IPS-18a (cell line): ENCODE measurements at regions not wholly inside any gene's neighbourhood (a gene's known extent, or its start where the extent isn't known, plus 50 kb on each side); places are given as distances from the start of the nearest gene placed in this dataset.
"Not testable (repeated sequence)": the region's sequence is repeated elsewhere in the genome, so short reads cannot be mapped to it uniquely, and the experiment has no call there.

Source experiments
- H3K27ac ChIP-seq: one replicate; pipeline ENCODE4 v1.5.1; 2013; ENCODE audit warnings: low read length
- H3K27me3 ChIP-seq: one replicate; pipeline ENCODE4 v1.6.1; 2013; ENCODE audit warnings: mild to moderate bottlenecking, low read length; ENCODE audit not compliant: control insufficient read depth, insufficient read depth
- H3K36me3 ChIP-seq: one replicate; pipeline ENCODE4 v1.6.1; 2013; ENCODE audit warnings: low read depth, low read length; ENCODE audit not compliant: control insufficient read depth
- H3K4me1 ChIP-seq: one replicate; pipeline ENCODE4 v1.6.1; 2013; ENCODE audit warnings: low read depth, low read length; ENCODE audit not compliant: control insufficient read depth
- H3K4me3 ChIP-seq: one replicate; pipeline ENCODE4 v1.5.1; 2013; ENCODE audit warnings: low read length
- H3K9ac ChIP-seq: one replicate; pipeline ENCODE4 v1.6.1; 2013; ENCODE audit warnings: mild to moderate bottlenecking, low read length, moderate library complexity
- H3K9me3 ChIP-seq: one replicate; pipeline ENCODE4 v1.6.1; 2013; ENCODE audit warnings: low read depth, low read length; ENCODE audit not compliant: control insufficient read depth

DNA sequence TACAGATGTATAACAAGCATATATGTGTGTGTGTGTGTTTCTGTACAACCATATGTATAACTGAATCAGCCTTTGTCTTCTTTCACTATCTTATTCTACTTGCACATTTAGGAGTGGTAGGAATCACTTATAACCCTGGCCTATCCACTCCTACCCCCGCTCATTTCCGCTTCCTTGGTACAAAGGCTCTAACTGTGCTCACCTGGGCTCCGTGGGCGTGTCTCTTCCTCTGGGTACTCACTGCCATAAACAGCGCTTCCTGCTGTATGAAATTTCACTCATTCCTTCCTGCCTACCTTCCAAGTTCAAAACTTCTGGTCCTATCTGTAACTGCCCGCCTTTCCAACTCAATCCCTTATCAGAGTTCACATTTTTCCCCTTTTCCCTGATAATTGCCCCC lies 815.5 kb downstream of the EPHA4 start:
- Histone ChIP-seq H3K27ac (no peak overlapping the region), H3K9ac (no peak overlapping the region), H3K36me3 (no peaks in the 10 kb centered on the region), H3K9me3 (no peaks in the 10 kb centered on the region), H3K4me3 (no peak overlapping the region), H3K27me3 (no peaks in the 10 kb centered on the region), H3K4me1 (peaks cover 7% of the 10 kb centered on the region)

DNA sequence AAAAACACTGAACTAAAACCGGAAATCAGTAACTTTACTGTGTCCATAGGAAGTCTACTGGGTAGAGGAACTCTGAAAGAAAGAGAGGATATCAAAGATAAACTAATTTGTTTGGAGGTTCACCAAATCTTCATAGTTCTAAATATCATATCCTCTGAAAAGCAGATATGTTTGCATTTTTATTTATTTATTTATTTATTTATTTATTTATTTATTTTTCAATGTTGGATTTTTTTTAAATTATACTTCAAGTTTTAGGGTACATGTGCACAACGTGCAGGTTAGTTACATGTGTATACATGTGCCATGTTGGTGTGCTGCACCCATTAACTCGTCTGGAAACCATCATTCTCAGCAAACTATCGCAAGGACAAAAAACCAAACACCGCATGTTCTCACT lies 813.7 kb downstream of the EPHA4 start:
- H3K27me3 ChIP-seq, H3K36me3 ChIP-seq, H3K4me3 ChIP-seq, H3K9me3 ChIP-seq, H3K27ac ChIP-seq, H3K9ac ChIP-seq: not testable (repeated sequence)
- peaks cover 13% of the 10 kb centered on the region for H3K4me1 ChIP-seq

DNA sequence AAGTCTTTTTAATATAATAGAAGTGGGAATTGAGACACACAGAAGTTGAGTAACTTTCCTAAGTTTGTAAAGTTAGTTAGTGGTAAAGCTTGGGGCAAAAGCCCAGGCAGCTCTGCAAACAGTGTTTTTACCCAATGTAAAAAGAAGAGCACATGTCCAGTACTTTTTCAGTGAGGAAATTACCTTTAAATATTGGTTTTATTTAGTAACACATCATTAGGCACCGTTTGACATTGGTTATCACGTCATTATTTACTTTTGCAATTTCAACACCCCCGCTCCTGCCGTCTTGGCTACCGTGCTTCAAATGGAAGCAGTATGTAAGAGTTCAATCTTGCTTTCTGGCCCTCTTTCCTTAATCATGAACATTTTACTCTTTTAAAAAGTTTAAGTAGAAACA lies 807.9 kb downstream of the EPHA4 start:
- no peaks in the 10 kb centered on the region for H3K9me3 ChIP-seq
- H3K4me3 ChIP-seq, result no peak overlapping the region
- H3K9ac ChIP-seq, result no peak overlapping the region
- H3K4me1 ChIP-seq, result peaks cover 20% of the 10 kb centered on the region
- no peaks in the 10 kb centered on the region for H3K36me3 ChIP-seq
- H3K27ac ChIP-seq, result no peak overlapping the region
- no peaks in the 10 kb centered on the region for H3K27me3 ChIP-seq

DNA sequence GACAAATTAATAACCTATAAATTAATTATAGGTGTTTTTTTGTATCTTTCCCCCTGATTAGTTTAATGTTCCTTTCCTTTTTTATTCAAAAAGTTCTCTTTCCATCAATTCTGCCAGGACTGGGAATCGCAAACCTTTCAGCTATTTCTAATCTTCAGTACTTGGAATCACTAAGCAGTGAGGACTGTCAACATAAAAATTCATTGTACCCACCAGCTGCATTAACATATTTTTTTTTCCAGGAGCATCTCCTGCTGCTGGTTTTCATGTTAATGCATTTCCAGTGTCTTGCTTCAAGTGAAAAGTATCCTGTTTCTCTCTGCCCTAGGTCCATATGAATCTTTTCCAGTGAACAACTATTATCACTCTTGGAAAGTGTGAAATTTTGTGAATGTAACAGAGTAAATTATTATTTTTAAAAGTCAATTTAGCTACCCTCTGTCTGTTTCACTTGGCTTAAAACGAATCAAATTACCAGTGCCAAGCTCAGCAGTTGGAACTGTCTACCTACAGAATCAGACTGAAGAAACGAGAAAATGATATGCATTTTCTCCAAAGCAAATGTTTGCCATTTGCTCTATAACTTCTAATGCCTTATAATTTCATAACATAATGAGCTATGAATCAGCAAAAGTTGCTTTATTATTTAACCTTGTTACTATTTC lies 804.4 kb downstream of the EPHA4 start:
- Histone ChIP-seq H3K9ac (no peak overlapping the region), H3K36me3 (no peaks in the 10 kb centered on the region), H3K27ac (no peak overlapping the region), H3K27me3 (no peaks in the 10 kb centered on the region), H3K9me3 (no peaks in the 10 kb centered on the region), H3K4me3 (no peak overlapping the region), H3K4me1 (peaks cover 20% of the 10 kb centered on the region)

DNA sequence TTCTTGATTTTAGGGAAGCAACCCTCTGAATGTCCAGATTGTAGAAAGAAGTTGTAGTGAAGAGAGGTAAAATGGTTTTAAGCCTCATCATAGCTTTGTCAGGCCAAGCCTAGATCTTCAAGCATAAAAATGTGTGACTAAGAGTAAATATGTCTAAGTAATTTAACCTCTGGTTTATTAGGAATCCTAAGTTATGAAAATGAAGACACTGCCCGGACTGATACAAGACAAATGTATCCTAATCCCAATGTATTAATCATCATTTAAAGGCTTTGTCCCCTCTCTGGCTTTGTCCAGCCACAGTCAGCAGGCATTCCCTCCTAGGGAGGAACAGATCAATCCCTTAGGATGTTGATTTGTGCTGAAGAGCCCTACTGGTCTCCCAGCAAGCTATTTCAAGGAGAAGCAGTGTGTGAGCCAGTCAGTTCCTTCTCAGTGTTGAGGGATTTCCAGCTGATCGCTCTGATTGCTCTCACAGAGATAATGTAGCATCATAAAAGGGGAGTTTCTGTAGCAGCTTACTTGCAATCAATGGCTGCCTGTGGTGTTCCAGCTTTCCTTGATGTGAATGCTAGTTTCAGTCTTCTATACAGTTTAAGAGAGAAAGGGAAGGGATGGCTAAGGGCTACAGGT lies 796.1 kb downstream of the EPHA4 start:
- Histone ChIP-seq H3K4me3 (no peak overlapping the region), H3K4me1 (peaks cover 13% of the 10 kb centered on the region), H3K9me3 (no peaks in the 10 kb centered on the region), H3K27ac (no peak overlapping the region), H3K9ac (no peak overlapping the region), H3K27me3 (peaks cover 7% of the 10 kb centered on the region), H3K36me3 (no peaks in the 10 kb centered on the region)

DNA sequence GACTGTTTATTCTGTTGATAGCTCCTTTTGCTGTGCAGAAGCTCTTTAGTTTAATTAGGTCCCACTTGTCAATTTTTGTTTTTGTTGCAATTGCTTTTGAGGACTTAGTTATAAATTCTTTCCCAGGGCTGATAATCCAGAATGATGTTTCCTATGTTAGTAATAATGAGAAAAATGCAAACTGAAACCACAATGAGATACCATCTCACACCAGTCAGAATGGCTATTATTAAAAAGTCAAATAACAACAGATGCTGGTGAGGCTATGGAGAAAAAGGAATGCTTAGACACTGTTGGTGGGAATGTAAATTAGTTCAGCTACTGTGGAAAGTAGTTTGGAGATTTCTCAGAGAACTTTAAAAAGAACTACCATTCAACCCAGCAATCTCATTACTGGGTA lies 793.0 kb downstream of the EPHA4 start:
- H3K27ac ChIP-seq, H3K4me3 ChIP-seq, H3K36me3 ChIP-seq, H3K9ac ChIP-seq, H3K27me3 ChIP-seq, H3K9me3 ChIP-seq: not testable (repeated sequence)
- peaks cover 19% of the 10 kb centered on the region for H3K4me1 ChIP-seq

DNA sequence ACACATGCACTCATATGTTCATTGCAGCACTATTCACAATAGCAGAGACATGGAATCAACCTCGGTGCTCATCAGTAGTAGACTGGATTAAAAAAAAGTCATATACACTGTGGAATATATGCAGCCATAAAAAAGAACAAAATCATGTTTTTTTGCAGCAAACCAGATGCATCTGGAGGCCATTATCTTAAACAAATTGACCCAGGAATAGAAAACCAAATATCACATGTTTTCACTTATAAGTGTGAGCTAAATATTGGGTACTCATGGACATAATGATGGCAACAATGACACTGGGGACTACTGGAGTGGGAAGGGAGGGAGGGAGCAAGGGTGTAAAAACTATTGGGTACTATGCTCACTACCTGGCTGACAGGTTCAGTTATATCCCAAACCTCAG lies 792.6 kb downstream of the EPHA4 start:
- H3K36me3 ChIP-seq, result no peaks in the 10 kb centered on the region
- no peaks in the 10 kb centered on the region for H3K9me3 ChIP-seq
- H3K4me1 ChIP-seq, result peaks cover 19% of the 10 kb centered on the region
- H3K4me3 ChIP-seq, result no peak overlapping the region
- H3K9ac ChIP-seq, result no peak overlapping the region
- no peak overlapping the region for H3K27ac ChIP-seq
- peaks cover 8% of the 10 kb centered on the region for H3K27me3 ChIP-seq

DNA sequence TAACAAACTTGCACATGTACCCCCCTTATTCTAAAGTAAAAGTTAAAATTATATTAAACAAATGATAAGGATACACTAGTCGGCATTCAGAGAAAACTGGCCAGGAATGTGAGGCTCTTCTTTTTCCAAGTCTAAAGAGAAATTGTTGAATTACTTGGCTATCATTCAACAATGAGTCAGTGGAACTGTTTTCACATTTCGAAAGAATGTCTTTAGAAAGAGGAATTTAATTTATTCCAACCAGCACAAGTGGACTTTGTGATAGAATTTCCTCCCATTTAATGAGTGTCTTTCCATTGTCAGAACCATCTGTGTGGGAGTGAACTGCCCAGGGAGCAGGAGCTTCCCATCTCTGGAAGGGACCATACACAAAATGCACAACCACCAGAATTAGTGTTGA lies 792.2 kb downstream of the EPHA4 start:
- Histone ChIP-seq H3K27ac (no peak overlapping the region), H3K9me3 (no peaks in the 10 kb centered on the region), H3K36me3 (no peaks in the 10 kb centered on the region)

DNA sequence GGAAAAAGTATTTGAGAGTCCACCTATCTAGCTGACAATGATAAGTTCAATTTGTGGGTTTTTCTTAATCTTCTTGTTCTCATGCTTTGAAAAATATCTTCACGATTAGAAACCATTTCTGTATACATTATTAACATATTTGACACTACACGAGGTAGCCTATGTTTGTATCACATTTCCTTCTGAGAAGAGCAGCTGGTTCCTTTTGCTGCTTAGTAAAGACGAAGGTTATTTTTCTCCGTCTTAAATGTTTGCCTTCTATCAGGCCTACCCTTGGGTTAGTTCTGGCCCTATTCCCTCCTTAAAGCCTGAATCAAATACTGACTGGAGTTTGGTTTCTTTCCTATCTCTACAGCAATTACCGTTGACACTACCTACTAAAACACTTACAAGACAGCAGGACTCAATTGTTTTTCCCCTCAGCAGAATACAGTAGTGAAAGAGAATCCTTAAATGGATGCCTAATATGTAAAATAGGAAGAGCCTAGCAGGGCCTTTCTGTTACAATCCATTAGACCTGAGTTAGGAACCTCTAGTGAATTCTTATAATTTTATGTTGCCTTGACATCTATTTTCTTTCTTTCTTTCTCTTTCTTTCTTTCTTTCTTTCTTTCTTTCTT lies 790.4 kb downstream of the EPHA4 start:
- Histone ChIP-seq H3K9me3 (no peaks in the 10 kb centered on the region), H3K36me3 (no peaks in the 10 kb centered on the region), H3K27ac (no peak overlapping the region), H3K9ac (no peak overlapping the region), H3K27me3 (peaks cover 8% of the 10 kb centered on the region), H3K4me3 (no peak overlapping the region), H3K4me1 (peaks cover 9% of the 10 kb centered on the region)

More for the DNA sequence above, 792.2 kb downstream of the EPHA4 start:
- H3K4me3 ChIP-seq, result no peak overlapping the region
- H3K4me1 ChIP-seq, result peaks cover 19% of the 10 kb centered on the region
- H3K9ac ChIP-seq, result no peak overlapping the region
- peaks cover 8% of the 10 kb centered on the region for H3K27me3 ChIP-seq

DNA sequence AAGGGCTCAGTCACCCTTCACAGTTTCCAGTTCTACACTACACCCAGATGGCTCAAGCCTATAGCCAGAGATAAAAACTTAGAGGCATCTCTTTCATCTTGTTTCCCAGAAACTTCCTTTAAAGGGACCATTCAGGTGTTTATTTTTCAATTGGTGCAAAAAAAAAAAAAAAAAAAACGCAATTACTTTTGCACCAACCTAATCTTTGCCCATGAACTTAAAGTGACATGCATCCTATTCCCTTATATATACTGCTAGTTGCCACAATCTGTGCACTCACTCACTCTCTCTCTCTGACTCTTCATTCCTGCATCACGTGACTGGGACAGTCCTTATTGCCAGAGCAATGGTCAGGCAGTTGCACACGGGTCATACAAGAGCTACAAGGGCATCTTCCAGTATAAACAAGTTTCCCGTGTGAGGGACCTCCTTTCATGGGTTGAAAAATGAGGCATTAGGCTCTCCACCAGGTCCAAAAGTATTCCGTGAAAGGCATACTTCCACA lies 789.4 kb downstream of the EPHA4 start:
- no peaks in the 10 kb centered on the region for H3K9me3 ChIP-seq
- no peaks in the 10 kb centered on the region for H3K36me3 ChIP-seq
- H3K27me3 ChIP-seq, result peaks cover 8% of the 10 kb centered on the region
- H3K4me1 ChIP-seq, result peaks cover 6% of the 10 kb centered on the region
- no peak overlapping the region for H3K9ac ChIP-seq
- H3K4me3 ChIP-seq, result no peak overlapping the region
- H3K27ac ChIP-seq, result no peak overlapping the region

DNA sequence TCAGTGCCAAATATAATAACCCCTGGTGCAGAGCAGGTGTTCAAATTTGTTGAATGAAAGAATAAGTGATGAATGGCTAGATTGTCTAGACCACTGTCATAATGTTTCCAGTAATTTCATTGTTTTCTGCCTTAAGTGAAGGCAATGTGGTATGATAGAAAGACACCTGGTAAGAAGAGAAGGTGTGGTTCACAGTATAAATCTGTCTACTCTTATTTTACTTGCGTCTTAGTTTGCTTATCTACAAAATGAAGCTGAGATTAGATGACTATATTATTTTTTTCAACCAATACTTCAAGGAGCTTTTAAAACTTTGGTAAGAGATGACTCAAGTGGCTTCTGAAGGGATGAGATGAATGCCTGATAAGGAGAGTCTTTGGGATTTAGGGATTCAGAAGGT lies 788.4 kb downstream of the EPHA4 start:
- Histone ChIP-seq H3K27ac (no peak overlapping the region), H3K4me1 (peaks cover 6% of the 10 kb centered on the region), H3K27me3 (peaks cover 8% of the 10 kb centered on the region), H3K9ac (no peak overlapping the region), H3K36me3 (no peaks in the 10 kb centered on the region), H3K9me3 (no peaks in the 10 kb centered on the region), H3K4me3 (no peak overlapping the region)

DNA sequence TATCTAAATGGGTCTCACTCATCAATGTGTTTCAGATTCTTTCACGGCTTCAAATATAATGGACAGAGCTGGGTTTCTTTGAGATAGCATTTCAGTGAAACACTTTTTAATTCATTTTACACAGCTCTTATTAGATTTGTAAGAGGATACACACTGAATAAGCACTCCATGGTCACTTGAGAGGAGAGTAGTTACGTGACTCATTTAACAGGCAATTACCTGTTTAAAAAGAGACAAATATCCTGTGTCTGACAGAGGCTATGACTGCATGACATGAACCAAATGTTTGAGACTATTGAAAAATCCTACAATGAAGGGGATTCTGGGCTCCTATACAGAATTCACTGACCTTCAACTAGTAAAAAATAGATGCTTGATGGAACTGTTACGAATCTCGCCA lies 786.9 kb downstream of the EPHA4 start:
- no peak overlapping the region for H3K9ac ChIP-seq
- H3K36me3 ChIP-seq, result no peaks in the 10 kb centered on the region
- H3K4me1 ChIP-seq, result peaks cover 6% of the 10 kb centered on the region
- no peaks in the 10 kb centered on the region for H3K9me3 ChIP-seq
- peaks cover 8% of the 10 kb centered on the region for H3K27me3 ChIP-seq
- no peak overlapping the region for H3K27ac ChIP-seq
- H3K4me3 ChIP-seq, result no peak overlapping the region
